ENCODE measurements at regions not wholly inside any gene's neighbourhood (a gene's known extent, or its start where the extent isn't known, plus 50 kb on each side); places are given as distances from the start of the nearest gene placed in this dataset.

DNA sequence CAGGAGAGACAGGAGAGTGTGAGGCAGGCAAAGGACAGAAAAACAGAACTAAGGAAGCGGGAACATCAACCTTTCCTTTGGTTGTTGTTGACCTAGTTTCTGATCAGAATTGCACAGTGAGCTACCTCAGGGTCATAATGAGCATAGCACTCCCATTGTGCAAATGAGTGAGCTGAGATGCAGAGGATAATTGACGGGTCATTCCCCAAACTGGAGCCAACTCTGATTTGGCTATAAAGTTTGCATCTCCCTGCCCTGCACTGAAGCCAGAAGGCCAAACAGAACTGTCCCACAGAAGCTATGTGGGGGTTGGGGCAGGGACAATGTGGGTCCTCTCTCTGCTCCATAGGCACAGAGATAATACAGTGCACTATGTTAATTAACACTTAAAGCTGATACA is 105.6 kb upstream of the KLHL14 start:
- Histone ChIP-seq H3K27me3 (ENCODE audit: insufficient read depth, low read length) (no peaks in the 10 kb centered on the region), H3K9me3 (ENCODE audit: insufficient read depth, low read depth, low read length) (no peaks in the 10 kb centered on the region), H3K4me1 (ENCODE audit: insufficient read depth, low read length) (no peaks in the 10 kb centered on the region), H3K4me2 (ENCODE audit: low read length) (no peak overlapping the region), H3K36me3 (ENCODE audit: insufficient read depth, low read length) (no peaks in the 10 kb centered on the region), H3K4me3 (ENCODE audit: insufficient read depth, low read depth, low read length) (no peak overlapping the region), H3K9ac (ENCODE audit: low read length) (no peak overlapping the region), H3K27ac (ENCODE audit: low read depth, low read length) (no peak overlapping the region), H2AFZ (ENCODE audit: low read depth, low read length) (no peak overlapping the region), H4K20me1 (ENCODE audit: insufficient read depth, low read length) (no peaks in the 10 kb centered on the region), H3K79me2 (ENCODE audit: insufficient read depth, low read length) (no peaks in the 10 kb centered on the region)
- Mint-ChIP-seq H3K36me3 (ENCODE audit: low read depth, unreplicated experiment) (no peaks in the 10 kb centered on the region), H3K9me3 (ENCODE audit: unreplicated experiment) (peaks cover 2% of the 10 kb centered on the region), H3K4me1 (ENCODE audit: low read depth, unreplicated experiment) (no peaks in the 10 kb centered on the region), H3K27ac (ENCODE audit: unreplicated experiment) (no peak overlapping the region), H3K4me3 (ENCODE audit: unreplicated experiment) (no peak overlapping the region), H3K27me3 (ENCODE audit: low read depth, unreplicated experiment) (no peaks in the 10 kb centered on the region)
- no peak for FAIRE-seq
- DNase-seq (ENCODE audit: low read depth): no peak
- TF ChIP-seq EZH2 (IDR thresholded peaks at IDR 0.05; ENCODE audit: insufficient read depth, low read length) (no peak), CTCF (IDR thresholded peaks at IDR 0.05; ENCODE audit: insufficient read depth, low read depth, low read length) (no peak)

DNA sequence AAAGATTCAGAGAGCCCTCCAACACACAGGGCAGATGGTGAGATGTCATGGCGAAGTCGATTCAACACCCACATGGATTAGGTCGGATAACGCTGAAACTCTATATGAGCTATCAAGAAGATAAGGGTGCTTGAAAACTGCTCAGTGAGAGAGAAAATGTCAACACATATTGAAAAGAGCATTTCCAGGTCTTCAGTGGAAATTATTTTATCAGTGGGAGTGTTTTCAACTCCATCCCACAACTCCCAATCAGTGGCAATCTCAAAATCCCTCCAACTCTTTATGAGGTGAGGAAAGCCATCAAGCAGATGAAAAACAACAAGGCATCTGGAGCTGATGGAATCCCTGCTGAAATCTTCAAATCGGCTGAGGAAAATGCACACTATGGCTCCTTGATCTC is 104.5 kb upstream of the KLHL14 start:
- H3K36me3 ChIP-seq (ENCODE audit: insufficient read depth, low read length): no peaks in the 10 kb centered on the region
- no peak overlapping the region for H2AFZ ChIP-seq (ENCODE audit: low read depth, low read length)
- no peaks in the 10 kb centered on the region for H3K9me3 ChIP-seq (ENCODE audit: insufficient read depth, low read depth, low read length)
- Mint-ChIP-seq H3K36me3 (ENCODE audit: low read depth, unreplicated experiment) (no peaks in the 10 kb centered on the region), H3K4me3 (ENCODE audit: unreplicated experiment) (no peak overlapping the region), H3K9me3 (ENCODE audit: unreplicated experiment) (peaks cover 2% of the 10 kb centered on the region), H3K4me1 (ENCODE audit: low read depth, unreplicated experiment) (no peaks in the 10 kb centered on the region), H3K27ac (ENCODE audit: unreplicated experiment) (no peak overlapping the region), H3K27me3 (ENCODE audit: low read depth, unreplicated experiment) (no peaks in the 10 kb centered on the region)
- no peak overlapping the region for H3K27ac ChIP-seq (ENCODE audit: low read depth, low read length)
- no peak overlapping the region for H3K4me2 ChIP-seq (ENCODE audit: low read length)
- TF ChIP-seq EZH2 (IDR thresholded peaks at IDR 0.05; ENCODE audit: insufficient read depth, low read length) (no peak), CTCF (IDR thresholded peaks at IDR 0.05; ENCODE audit: insufficient read depth, low read depth, low read length) (no peak)
- no peaks in the 10 kb centered on the region for H3K27me3 ChIP-seq (ENCODE audit: insufficient read depth, low read length)
- H4K20me1 ChIP-seq (ENCODE audit: insufficient read depth, low read length): no peaks in the 10 kb centered on the region
- H3K79me2 ChIP-seq (ENCODE audit: insufficient read depth, low read length): no peaks in the 10 kb centered on the region
- no peak for DNase-seq (ENCODE audit: low read depth)
- no peaks in the 10 kb centered on the region for H3K4me1 ChIP-seq (ENCODE audit: insufficient read depth, low read length)
- no peak overlapping the region for H3K9ac ChIP-seq (ENCODE audit: low read length)
- H3K4me3 ChIP-seq (ENCODE audit: insufficient read depth, low read depth, low read length): no peak overlapping the region
- FAIRE-seq: no peak

GRCh38 chr18:32875625-32876024 is 102.8 kb upstream of the KLHL14 start:
- Histone ChIP-seq H3K4me3 (ENCODE audit: insufficient read depth, low read depth, low read length) (no peak overlapping the region), H2AFZ (ENCODE audit: low read depth, low read length) (no peak overlapping the region), H3K9me3 (ENCODE audit: insufficient read depth, low read depth, low read length) (no peaks in the 10 kb centered on the region), H3K79me2 (ENCODE audit: insufficient read depth, low read length) (no peaks in the 10 kb centered on the region), H3K36me3 (ENCODE audit: insufficient read depth, low read length) (no peaks in the 10 kb centered on the region), H3K9ac (ENCODE audit: low read length) (no peak overlapping the region), H3K4me1 (ENCODE audit: insufficient read depth, low read length) (no peaks in the 10 kb centered on the region), H3K27me3 (ENCODE audit: insufficient read depth, low read length) (no peaks in the 10 kb centered on the region), H3K4me2 (ENCODE audit: low read length) (no peak overlapping the region), H4K20me1 (ENCODE audit: insufficient read depth, low read length) (no peaks in the 10 kb centered on the region), H3K27ac (ENCODE audit: low read depth, low read length) (no peak overlapping the region)
- no peak for DNase-seq (ENCODE audit: low read depth)
- H3K4me3 Mint-ChIP-seq (ENCODE audit: unreplicated experiment): no peak overlapping the region
- H3K27ac Mint-ChIP-seq (ENCODE audit: unreplicated experiment): no peak overlapping the region
- H3K4me1 Mint-ChIP-seq (ENCODE audit: low read depth, unreplicated experiment): no peaks in the 10 kb centered on the region
- TF ChIP-seq CTCF (IDR thresholded peaks at IDR 0.05; ENCODE audit: insufficient read depth, low read depth, low read length) (no peak), EZH2 (IDR thresholded peaks at IDR 0.05; ENCODE audit: insufficient read depth, low read length) (no peak)
- H3K27me3 Mint-ChIP-seq (ENCODE audit: low read depth, unreplicated experiment): no peaks in the 10 kb centered on the region
- peaks cover 2% of the 10 kb centered on the region for H3K9me3 Mint-ChIP-seq (ENCODE audit: unreplicated experiment)
- H3K36me3 Mint-ChIP-seq (ENCODE audit: low read depth, unreplicated experiment): no peaks in the 10 kb centered on the region
- no peak for FAIRE-seq
